Spinal cord (tissue), 9 donors: ENCODE measurements at regions not wholly inside any gene's neighbourhood (a gene's known extent, or its start where the extent isn't known, plus 50 kb on each side); places are given as distances from the start of the nearest gene placed in this dataset.

Experiments used
- DNase-seq, 6 donors: peaks; one replicate each; pipeline versions ENCODE4 v3.0.0 to v3.0.0-alpha.2; 2013 to 2015; ENCODE audit warnings: low spot score in 6 of 6, low read depth in 4 of 6
- H3K27ac ChIP-seq: one replicate; pipeline ENCODE4 v1.5.1; 2013; ENCODE audit warnings: low read depth, low read length, control low read depth
- H3K27me3 ChIP-seq: one replicate; pipeline ENCODE4 v1.6.1; 2013; ENCODE audit warnings: low read length; ENCODE audit not compliant: control insufficient read depth, insufficient read depth
- H3K36me3 ChIP-seq: one replicate; pipeline ENCODE4 v1.6.1; 2013; ENCODE audit warnings: low read length; ENCODE audit not compliant: control insufficient read depth, insufficient read depth
- H3K4me1 ChIP-seq: one replicate; pipeline ENCODE4 v1.6.1; 2013; ENCODE audit warnings: low read length; ENCODE audit not compliant: control insufficient read depth, insufficient read depth
- H3K4me3 ChIP-seq: one replicate; pipeline ENCODE4 v1.5.1; 2013; ENCODE audit warnings: low read depth, low read length, control low read depth
- H3K9me3 ChIP-seq: one replicate; pipeline ENCODE4 v1.6.1; 2013; ENCODE audit warnings: low read length; ENCODE audit not compliant: control insufficient read depth, insufficient read depth
- WGBS: methylation state at CpG from one replicate; pipeline ENCODE4 v1.1.5; 2013; ENCODE audit warnings: missing lambda C conversion rate; ENCODE audit not compliant: insufficient coverage; 5-methylcytosine and 5-hydroxymethylcytosine counted together
- donor health status: healthy.

DNA sequence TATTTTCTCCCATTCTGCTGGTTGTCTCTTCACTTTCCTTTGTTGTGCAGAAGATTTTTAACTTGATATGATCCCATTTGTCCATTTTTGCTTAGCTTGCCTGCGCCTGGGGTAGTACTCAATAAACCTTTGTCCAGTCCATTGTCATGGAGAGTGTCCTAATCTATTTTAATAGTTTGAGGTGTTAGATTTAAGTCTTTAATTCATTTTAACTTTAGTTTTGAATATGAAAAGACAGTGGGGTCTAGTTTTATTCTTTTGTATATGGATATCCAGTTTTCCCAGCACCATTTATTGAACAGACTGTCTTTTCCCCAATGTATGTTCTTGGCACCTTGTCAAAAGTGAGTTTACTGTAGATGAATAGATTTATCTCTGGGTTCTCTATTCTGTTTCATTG, 76.0 kb upstream of the ITM2A start:
- no peaks in the 10 kb centered on the region for H3K27me3 ChIP-seq
- H3K27ac ChIP-seq: no peak overlapping the region
- DNase-seq: no peak
- H3K4me1 ChIP-seq: no peaks in the 10 kb centered on the region
- 60% methylated on average over 1 of the region's 1 CpG for WGBS
- no peak overlapping the region for H3K4me3 ChIP-seq
- H3K9me3 ChIP-seq: no peaks in the 10 kb centered on the region
- H3K36me3 ChIP-seq: no peaks in the 10 kb centered on the region

DNA sequence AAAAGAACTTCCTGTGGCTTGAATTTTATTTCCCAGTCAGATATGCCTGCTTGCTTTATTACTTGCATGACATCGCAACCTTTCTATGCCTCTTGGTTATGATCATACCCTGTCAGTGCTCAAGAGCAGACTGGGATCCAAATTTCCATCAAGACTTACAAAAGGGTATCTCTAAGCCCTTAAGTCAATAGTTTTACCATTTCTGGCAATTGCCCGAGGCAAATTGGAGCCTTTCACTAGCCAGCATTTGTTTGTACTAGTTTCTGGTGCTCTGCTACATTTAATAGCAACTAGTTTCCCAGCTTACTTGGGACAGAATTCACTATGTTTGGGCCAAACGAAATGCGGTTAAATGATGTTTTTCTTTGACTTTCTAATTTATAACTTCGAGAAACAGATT, 73.2 kb upstream of the ITM2A start:
- Histone ChIP-seq H3K9me3 (no peaks in the 10 kb centered on the region), H3K27me3 (no peaks in the 10 kb centered on the region), H3K36me3 (no peaks in the 10 kb centered on the region), H3K27ac (no peak overlapping the region), H3K4me1 (no peaks in the 10 kb centered on the region), H3K4me3 (no peak overlapping the region)
- 76% methylated on average over 2 of the region's 5 CpGs for WGBS
- no peak for DNase-seq
